ENCODE measurements at regions not wholly inside any gene's neighbourhood (a gene's known extent, or its start where the extent isn't known, plus 50 kb on each side); places are given as distances from the start of the nearest gene placed in this dataset.

- no peak overlapping the region for H3K4me2 ChIP-seq (ENCODE audit: low read length)
- no peak overlapping the region for H2AFZ ChIP-seq (ENCODE audit: low read depth, low read length)
- H3K9me3 ChIP-seq (ENCODE audit: low read length), result no peaks in the 10 kb centered on the region
- H3K4me3 ChIP-seq (ENCODE audit: low read length), result no peak overlapping the region
- H4K20me1 ChIP-seq (ENCODE audit: insufficient read depth), result no peaks in the 10 kb centered on the region
- no peak overlapping the region for H3K9ac ChIP-seq (ENCODE audit: low read length)
- no peaks in the 10 kb centered on the region for H3K36me3 ChIP-seq (ENCODE audit: insufficient read depth, low read length)
- TF ChIP-seq POLR2AphosphoS5 (IDR thresholded peaks at IDR 0.05) (no peak), SMC3 (conservative IDR thresholded peaks at IDR 0.05; ENCODE audit: poor library complexity) (no peak), TAF1 (IDR thresholded peaks at IDR 0.05; ENCODE audit: low read depth) (no peak), MXI1 (conservative IDR thresholded peaks at IDR 0.05; ENCODE audit: poor library complexity, severe bottlenecking) (no peak), CTCF (IDR thresholded peaks at IDR 0.05; ENCODE audit: poor library complexity, severe bottlenecking) (no peak)
- no peak overlapping the region for H3K27ac ChIP-seq (ENCODE audit: low read length)
- H3K27me3 ChIP-seq (ENCODE audit: insufficient read depth, low read depth, low read length), result no peaks in the 10 kb centered on the region
- no peaks in the 10 kb centered on the region for H3K9me2 ChIP-seq (ENCODE audit: insufficient read depth, low read length)
- H3K79me2 ChIP-seq (replicated peaks; ENCODE audit: insufficient read depth, low read length), result no peaks in the 10 kb centered on the region
- H3F3A ChIP-seq (ENCODE audit: insufficient read depth, low read length, poor library complexity, severe bottlenecking), result no peaks in the 10 kb centered on the region
These were observed 208.6 kb downstream of the CMPK2 start for GRCh38 chr2:6657136-6657535.

GRCh38 chr2:6657855-6658254, 207.9 kb downstream of the CMPK2 start:
- Histone ChIP-seq H2AFZ (ENCODE audit: low read depth, low read length) (no peak overlapping the region), H3K27me3 (ENCODE audit: insufficient read depth, low read depth, low read length) (no peaks in the 10 kb centered on the region)

More at GRCh38 chr2:6657855-6658254, 207.9 kb downstream of the CMPK2 start:
- Histone ChIP-seq H3K4me3 (ENCODE audit: low read length) (no peak overlapping the region), H3K9ac (ENCODE audit: low read length) (no peak overlapping the region), H4K20me1 (ENCODE audit: insufficient read depth) (no peaks in the 10 kb centered on the region), H3K36me3 (ENCODE audit: insufficient read depth, low read length) (no peaks in the 10 kb centered on the region), H3F3A (ENCODE audit: insufficient read depth, low read length, poor library complexity, severe bottlenecking) (no peaks in the 10 kb centered on the region), H3K9me2 (ENCODE audit: insufficient read depth, low read length) (no peaks in the 10 kb centered on the region), H3K79me2 (replicated peaks; ENCODE audit: insufficient read depth, low read length) (no peaks in the 10 kb centered on the region), H3K4me2 (ENCODE audit: low read length) (no peak overlapping the region), H3K9me3 (ENCODE audit: low read length) (no peaks in the 10 kb centered on the region), H3K27ac (ENCODE audit: low read length) (no peak overlapping the region)
- TF ChIP-seq CTCF (IDR thresholded peaks at IDR 0.05; ENCODE audit: poor library complexity, severe bottlenecking), result no peak
- no peak for TF ChIP-seq MXI1 (conservative IDR thresholded peaks at IDR 0.05; ENCODE audit: poor library complexity, severe bottlenecking)
- TF ChIP-seq REST (IDR thresholded peaks at IDR 0.05; ENCODE audit: borderline replicate concordance), result no peak
- no peak for TF ChIP-seq POLR2AphosphoS5 (IDR thresholded peaks at IDR 0.05)
- TF ChIP-seq TAF1 (IDR thresholded peaks at IDR 0.05; ENCODE audit: low read depth), result no peak
- no peak for TF ChIP-seq RAD21 (conservative IDR thresholded peaks at IDR 0.05)
- no peak for TF ChIP-seq EP300 (conservative IDR thresholded peaks at IDR 0.05; ENCODE audit: poor library complexity, severe bottlenecking)
- no peak for TF ChIP-seq SMC3 (conservative IDR thresholded peaks at IDR 0.05; ENCODE audit: poor library complexity)
- no peak for TF ChIP-seq EZH2 (IDR thresholded peaks at IDR 0.05; ENCODE audit: borderline replicate concordance, insufficient read depth, low read length, poor library complexity, severe bottlenecking)

Data from neural cell (in vitro differentiated cells).